IPS-20b (cell line): ENCODE measurements at regions not wholly inside any gene's neighbourhood (a gene's known extent, or its start where the extent isn't known, plus 50 kb on each side); places are given as distances from the start of the nearest gene placed in this dataset.

Source experiments
- H3K27ac ChIP-seq: one replicate; pipeline ENCODE4 v1.5.1; 2013; ENCODE audit warnings: low read length
- H3K27me3 ChIP-seq: 2 replicates; pipeline ENCODE4 v1.6.1; 2013; ENCODE audit warnings: mild to moderate bottlenecking, low read length, inconsistent platforms; ENCODE audit not compliant: insufficient read depth
- H3K36me3 ChIP-seq: 2 replicates; pipeline ENCODE4 v1.6.1; 2013; ENCODE audit warnings: low read depth, mild to moderate bottlenecking, inconsistent platforms, low read length, moderate library complexity; ENCODE audit not compliant: insufficient read depth
- H3K4me1 ChIP-seq: 2 replicates; pipeline ENCODE4 v1.6.1; 2013; ENCODE audit warnings: mild to moderate bottlenecking, control low read depth, inconsistent platforms, low read length, moderate library complexity; ENCODE audit not compliant: insufficient read depth
- H3K4me3 ChIP-seq: 2 replicates; pipeline ENCODE4 v1.5.1; 2013; ENCODE audit warnings: mild to moderate bottlenecking, low read length, inconsistent platforms
- H3K9ac ChIP-seq: 2 replicates; pipeline ENCODE4 v1.6.1; 2013; ENCODE audit warnings: low read depth, mild to moderate bottlenecking, inconsistent platforms, low read length, moderate library complexity
- H3K9me3 ChIP-seq: 2 replicates; pipeline ENCODE4 v1.6.1; 2013; ENCODE audit warnings: mild to moderate bottlenecking, low read depth, low read length, inconsistent platforms; ENCODE audit not compliant: insufficient read depth

DNA sequence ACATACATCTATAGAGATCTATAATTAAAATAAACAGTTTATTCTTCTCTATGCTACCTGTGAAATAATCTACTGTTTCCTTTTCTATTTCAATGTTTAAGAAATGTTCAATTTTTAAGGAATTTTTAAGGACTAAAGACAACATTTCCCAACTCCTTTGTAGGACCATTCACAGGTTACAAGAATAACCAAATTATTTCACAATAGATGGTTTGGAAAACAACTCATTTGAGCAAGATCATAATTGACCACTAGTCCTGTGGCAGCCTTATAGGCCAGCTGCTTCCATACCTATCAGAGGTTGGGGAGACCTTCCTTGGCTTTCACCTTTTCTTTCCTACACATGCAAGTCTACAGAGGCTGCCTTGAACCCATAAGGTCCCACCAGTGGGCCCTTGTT is 193.7 kb downstream of the TTC39B start:
- Histone ChIP-seq H3K4me1 (peaks cover 9% of the 10 kb centered on the region; the same call in 1 of the 2 replicates), H3K36me3 (no peaks in the 10 kb centered on the region), H3K27ac (no peak overlapping the region)

DNA sequence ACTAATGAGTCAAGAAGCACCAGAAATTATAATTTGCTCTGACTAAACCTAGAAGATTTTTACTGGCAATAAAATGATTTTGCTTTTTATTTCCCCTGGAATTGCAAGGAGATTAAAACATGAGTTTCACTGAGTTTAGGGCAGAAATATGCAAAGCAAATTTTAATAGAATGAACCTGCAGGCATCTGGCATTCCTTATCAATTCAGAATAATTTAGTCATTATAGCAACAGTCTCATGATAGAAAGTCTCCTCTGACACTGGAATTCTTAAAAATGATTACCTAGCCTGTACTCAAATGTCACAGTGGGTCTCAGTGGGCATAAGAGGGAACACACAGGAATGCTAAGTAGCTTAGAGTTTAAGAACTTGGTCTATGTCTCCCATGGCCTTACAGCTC is 195.9 kb downstream of the TTC39B start:
- Histone ChIP-seq H3K27me3 (no peaks in the 10 kb centered on the region), H3K9me3 (no peaks in the 10 kb centered on the region), H3K27ac (no peak overlapping the region), H3K4me1 (peaks cover 3% of the 10 kb centered on the region; the same call in 1 of the 2 replicates), H3K9ac (no peak overlapping the region), H3K4me3 (no peak overlapping the region), H3K36me3 (no peaks in the 10 kb centered on the region)

More for the DNA sequence above, 193.7 kb downstream of the TTC39B start:
- no peaks in the 10 kb centered on the region for H3K27me3 ChIP-seq
- no peak overlapping the region for H3K4me3 ChIP-seq
- H3K9ac ChIP-seq, result no peak overlapping the region
- H3K9me3 ChIP-seq, result no peaks in the 10 kb centered on the region

DNA sequence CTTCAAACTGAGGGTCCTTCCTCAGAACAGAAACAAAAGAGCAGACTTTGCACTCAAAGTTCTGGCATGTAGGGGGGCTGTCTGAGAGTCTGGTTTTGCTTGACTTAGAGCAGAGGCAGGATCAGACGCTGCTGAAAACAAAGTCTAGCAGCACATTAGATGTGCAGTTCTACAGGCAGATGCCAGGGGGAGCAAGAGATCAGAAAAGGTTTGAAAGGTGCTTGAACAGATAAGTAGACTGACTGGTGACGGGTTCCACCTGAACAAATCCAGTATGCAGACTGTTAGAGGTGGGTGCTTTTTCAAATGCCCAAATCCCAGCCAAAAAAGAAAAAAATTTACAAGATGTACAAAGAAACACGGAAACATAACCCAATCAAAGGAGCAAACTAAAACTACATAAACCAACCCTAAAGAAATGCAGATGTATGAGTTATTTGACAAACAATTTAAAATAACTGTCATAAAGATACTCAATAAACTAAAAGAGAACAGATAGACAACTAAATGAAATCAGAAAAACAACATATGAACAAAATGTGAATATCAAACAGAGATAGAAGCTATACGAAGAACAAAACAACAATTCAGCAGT is 194.7 kb upstream of the FREM1 start:
- H3K27me3 ChIP-seq, result no peaks in the 10 kb centered on the region
- no peaks in the 10 kb centered on the region for H3K4me1 ChIP-seq
- H3K9me3 ChIP-seq, result no peaks in the 10 kb centered on the region
- H3K36me3 ChIP-seq, result no peaks in the 10 kb centered on the region
- H3K4me3 ChIP-seq, result no peak overlapping the region
- H3K9ac ChIP-seq, result no peak overlapping the region
- no peak overlapping the region for H3K27ac ChIP-seq

DNA sequence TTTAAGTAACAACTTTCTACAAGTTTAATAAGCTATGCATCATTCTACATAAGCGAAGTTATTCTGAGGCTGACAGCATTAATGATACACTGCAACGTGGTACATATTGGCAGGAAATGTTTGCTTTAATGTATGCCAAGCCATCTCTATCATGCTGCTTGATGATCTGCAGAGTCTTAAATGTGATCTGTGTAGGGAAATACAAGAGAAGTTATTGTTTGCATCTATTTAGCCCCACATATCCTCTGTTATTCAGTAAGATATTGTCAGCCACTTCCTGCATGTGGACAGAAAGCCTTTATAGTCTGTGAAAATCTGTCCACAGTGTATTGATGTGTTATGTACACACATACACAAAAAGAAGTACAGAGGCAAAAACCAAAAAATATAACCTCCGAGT is 193.1 kb upstream of the FREM1 start:
- Histone ChIP-seq H3K4me3 (no peak overlapping the region), H3K4me1 (no peaks in the 10 kb centered on the region), H3K36me3 (no peaks in the 10 kb centered on the region), H3K27me3 (no peaks in the 10 kb centered on the region), H3K27ac (no peak overlapping the region), H3K9ac (no peak overlapping the region), H3K9me3 (no peaks in the 10 kb centered on the region)

DNA sequence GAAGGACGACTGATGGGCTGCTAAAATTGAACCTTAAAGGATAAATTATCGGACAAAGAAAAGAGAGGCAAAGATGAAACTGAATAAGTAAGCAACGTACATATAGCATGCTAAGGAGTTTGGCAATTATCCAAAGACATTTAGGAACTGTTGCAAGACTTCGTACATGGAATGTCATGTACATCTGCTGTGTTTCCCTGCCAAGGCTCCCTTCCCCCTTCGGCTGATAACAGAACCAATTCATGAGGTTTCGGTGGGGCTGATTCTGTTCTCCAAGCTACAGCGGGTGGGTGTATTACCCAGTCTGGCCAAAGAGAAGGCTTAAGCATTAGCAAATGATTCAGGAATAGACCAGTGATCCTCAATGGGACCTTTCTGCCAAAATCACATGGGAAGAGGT is 190.9 kb upstream of the FREM1 start:
- H3K4me3 ChIP-seq, result no peak overlapping the region
- no peaks in the 10 kb centered on the region for H3K4me1 ChIP-seq
- no peaks in the 10 kb centered on the region for H3K36me3 ChIP-seq
- no peaks in the 10 kb centered on the region for H3K9me3 ChIP-seq
- no peaks in the 10 kb centered on the region for H3K27me3 ChIP-seq
- no peak overlapping the region for H3K9ac ChIP-seq
- no peak overlapping the region for H3K27ac ChIP-seq

DNA sequence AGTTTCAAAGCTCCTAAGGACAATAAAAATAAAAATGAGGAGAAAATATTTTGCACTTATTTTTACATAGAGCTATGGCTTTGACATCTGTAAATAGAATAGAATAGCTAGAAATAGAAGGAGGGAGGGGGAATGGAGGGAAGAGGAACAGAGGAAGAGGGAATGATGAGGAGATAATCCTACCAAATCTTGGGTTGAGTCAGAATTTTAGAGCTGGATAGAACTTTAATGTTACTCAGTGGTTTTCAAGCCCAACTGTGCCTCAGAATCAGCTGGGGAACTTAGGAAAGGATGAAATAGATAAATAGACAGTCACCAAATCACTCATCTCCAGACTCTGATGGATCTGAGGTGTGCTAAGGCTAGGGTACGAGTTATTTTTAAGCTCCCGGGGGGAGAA is 190.3 kb upstream of the FREM1 start:
- Histone ChIP-seq H3K9ac (no peak overlapping the region), H3K4me3 (no peak overlapping the region), H3K27ac (no peak overlapping the region), H3K9me3 (no peaks in the 10 kb centered on the region), H3K27me3 (no peaks in the 10 kb centered on the region), H3K4me1 (no peaks in the 10 kb centered on the region), H3K36me3 (no peaks in the 10 kb centered on the region)

DNA sequence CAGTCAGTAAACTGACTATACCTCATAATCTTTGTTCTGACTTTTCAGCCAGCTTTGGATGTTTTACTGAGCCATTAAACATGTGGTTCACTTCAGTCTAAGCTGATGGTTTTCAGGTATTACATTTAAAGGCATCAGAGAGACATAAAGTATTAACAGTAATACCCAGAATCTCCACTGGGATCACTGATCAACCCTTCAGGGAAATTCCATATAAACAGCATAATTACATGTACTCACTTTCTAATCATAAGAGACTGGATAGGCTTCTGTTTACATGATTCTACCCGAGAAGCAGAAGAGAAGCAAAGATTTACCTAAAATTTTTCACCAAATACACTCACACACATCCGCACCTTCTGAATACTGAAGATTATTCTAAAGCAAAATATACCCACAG is 186.7 kb upstream of the FREM1 start:
- Histone ChIP-seq H3K27ac (no peak overlapping the region), H3K9ac (no peak overlapping the region), H3K4me1 (no peaks in the 10 kb centered on the region), H3K27me3 (no peaks in the 10 kb centered on the region), H3K9me3 (no peaks in the 10 kb centered on the region), H3K36me3 (no peaks in the 10 kb centered on the region), H3K4me3 (no peak overlapping the region)

DNA sequence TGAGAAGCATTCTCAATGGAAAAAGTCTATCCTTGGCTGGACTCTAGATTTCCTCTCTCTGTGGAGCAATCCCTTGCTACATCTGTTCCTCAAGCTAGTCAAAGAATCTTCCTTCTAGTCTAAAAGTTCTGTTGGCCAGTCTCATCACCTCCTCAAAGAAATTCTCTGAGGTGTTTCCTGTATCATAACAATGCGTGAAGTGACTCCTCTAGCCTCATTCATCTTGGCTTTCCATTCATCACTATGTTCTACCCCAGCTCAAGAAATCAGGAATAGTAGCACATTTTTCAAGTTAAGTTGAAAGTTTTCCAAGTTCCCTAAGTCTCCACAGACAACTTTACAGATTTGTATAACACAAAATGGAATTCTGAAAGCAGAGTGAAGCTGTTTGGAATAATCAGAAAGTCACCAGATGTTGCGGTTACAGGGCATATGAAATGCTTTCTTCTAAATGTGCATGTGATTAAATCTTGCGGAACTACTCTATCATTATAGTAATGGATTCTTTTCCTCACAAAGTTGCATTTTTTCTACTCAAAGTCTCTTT is 176.6 kb upstream of the FREM1 start:
- Histone ChIP-seq H3K9me3 (no peaks in the 10 kb centered on the region), H3K4me1 (no peaks in the 10 kb centered on the region), H3K9ac (no peak overlapping the region), H3K27me3 (no peaks in the 10 kb centered on the region), H3K36me3 (no peaks in the 10 kb centered on the region), H3K27ac (no peak overlapping the region), H3K4me3 (no peak overlapping the region)

DNA sequence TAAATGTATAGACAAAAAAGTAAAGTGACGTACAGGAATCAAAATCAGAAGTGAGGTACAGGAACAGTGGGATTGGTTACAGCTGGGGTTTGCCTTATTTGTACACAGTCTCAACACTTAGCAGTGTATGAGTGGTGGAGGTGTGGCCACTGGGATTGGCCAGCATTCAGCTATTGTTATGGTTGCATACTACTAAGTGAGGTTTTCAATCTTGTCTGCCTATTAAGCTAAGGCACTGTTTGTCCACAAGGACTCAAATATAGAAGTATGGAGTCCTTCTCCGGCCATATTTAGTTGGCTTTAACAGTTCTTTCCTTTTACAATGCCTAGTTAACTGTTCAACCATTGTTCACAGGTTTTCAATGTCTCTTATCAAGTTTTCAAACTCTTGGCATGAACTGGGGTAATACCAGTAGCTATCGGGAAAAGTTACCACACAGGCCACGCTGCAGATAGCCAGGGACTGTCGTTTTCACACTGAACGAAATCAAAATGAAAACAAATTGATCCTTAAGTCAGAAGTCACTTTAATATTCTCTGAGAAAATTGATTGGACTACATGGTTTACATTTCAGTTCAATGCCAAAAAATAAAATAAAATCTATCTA is 176.0 kb upstream of the FREM1 start:
- no peak overlapping the region for H3K27ac ChIP-seq
- H3K4me1 ChIP-seq, result no peaks in the 10 kb centered on the region
- no peaks in the 10 kb centered on the region for H3K36me3 ChIP-seq
- H3K9me3 ChIP-seq, result no peaks in the 10 kb centered on the region
- no peaks in the 10 kb centered on the region for H3K27me3 ChIP-seq
- no peak overlapping the region for H3K9ac ChIP-seq
- H3K4me3 ChIP-seq, result no peak overlapping the region

DNA sequence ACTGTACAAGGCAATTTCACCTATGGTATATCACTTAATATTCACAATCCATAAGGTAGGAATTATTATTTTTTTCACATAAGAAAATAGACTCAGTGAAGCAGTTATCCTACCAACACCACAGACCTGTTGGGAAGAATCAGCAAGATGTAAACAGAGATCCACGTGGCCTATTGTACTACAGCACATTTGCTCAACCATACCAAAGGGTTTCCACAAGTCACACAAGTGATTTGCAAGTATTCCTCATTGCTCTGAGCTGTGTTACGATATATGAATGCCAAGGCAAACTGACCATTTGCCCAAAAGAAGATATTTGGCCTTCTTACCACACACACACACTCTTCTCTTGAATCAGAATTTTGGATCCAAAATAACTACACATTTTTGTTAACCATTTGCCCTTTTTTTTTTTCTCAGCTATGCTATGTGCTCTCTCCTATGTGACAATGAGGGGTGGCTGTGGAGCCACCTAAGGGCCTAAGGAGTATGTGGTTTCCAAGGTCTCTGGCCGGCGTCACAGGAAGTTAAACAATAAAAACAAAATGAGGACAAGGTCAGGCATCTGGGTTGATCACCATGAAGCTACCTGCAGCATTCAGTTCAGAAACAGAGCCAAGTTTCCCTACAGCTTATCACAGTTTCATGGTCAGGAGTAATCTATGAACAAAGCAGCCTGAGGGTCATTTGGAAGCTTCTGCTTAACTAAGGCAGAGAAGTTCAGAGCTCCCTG is 171.0 kb upstream of the FREM1 start:
- Histone ChIP-seq H3K4me1 (no peaks in the 10 kb centered on the region), H3K9me3 (no peaks in the 10 kb centered on the region), H3K27me3 (no peaks in the 10 kb centered on the region), H3K4me3 (no peak overlapping the region), H3K36me3 (no peaks in the 10 kb centered on the region), H3K27ac (no peak overlapping the region), H3K9ac (no peak overlapping the region)

DNA sequence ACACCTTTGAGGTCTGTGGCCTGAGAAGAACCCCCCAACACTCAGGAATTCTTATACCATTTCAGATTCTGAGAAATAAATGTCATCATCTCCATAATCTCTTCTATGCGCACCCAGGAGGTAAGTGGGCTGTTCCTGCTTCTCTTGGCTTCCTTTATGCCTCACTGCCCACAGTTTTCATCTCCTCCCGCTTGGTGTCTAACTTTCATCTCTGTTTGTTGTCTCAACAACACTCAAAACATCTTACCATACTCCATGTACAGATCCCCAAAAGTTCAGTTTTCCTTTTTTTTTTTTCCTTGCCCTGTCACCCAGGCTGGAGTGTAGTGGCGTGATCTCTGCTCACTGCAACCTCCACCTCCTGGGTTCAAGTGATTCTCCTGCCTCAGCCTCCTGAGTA is 170.2 kb upstream of the FREM1 start:
- Histone ChIP-seq H3K27me3 (no peaks in the 10 kb centered on the region), H3K9ac (no peak overlapping the region), H3K4me1 (no peaks in the 10 kb centered on the region), H3K9me3 (no peaks in the 10 kb centered on the region), H3K36me3 (no peaks in the 10 kb centered on the region), H3K27ac (no peak overlapping the region), H3K4me3 (no peak overlapping the region)

DNA sequence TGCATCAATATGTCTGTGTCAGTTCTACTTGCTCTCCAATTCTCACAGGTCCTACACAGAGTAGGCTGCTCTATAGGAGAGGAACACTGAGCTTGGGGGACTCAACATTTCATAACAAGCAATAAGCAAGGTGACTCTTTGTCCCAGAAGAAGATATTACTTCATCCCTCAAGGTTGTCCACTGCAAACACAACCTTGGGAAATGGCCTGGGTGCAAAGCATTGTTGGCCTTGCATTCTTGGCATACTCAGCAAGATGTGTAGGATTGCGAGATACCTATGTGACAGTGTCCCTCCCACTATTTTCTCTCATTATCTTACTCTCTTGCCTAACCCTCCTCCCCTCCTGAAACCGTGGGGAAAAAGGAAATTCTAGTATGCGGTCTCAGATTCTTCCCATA is 169.8 kb upstream of the FREM1 start:
- H3K27me3 ChIP-seq, result no peaks in the 10 kb centered on the region
- no peak overlapping the region for H3K4me3 ChIP-seq
- H3K27ac ChIP-seq, result no peak overlapping the region
- no peaks in the 10 kb centered on the region for H3K4me1 ChIP-seq
- no peaks in the 10 kb centered on the region for H3K36me3 ChIP-seq
- no peaks in the 10 kb centered on the region for H3K9me3 ChIP-seq
- H3K9ac ChIP-seq, result no peak overlapping the region
